ENCODE measurements at regions not wholly inside any gene's neighbourhood (a gene's known extent, or its start where the extent isn't known, plus 50 kb on each side); places are given as distances from the start of the nearest gene placed in this dataset.

GRCh38 chr2:117551858-117552257 lies 262.6 kb upstream of the DDX18 start:
- TF ChIP-seq POLR2AphosphoS5 (IDR thresholded peaks at IDR 0.05; ENCODE audit: low read depth) (no peak), ZNF331 (CRISPR knock-in tag; IDR thresholded peaks at IDR 0.05; ENCODE audit: low read depth) (no peak), CTCF (conservative IDR thresholded peaks at IDR 0.05; ENCODE audit: low read depth in 2 of 2) (0 out of 4 replicates have a peak, but pooled peaks of 1 of the 2 experiments have one; percentile 8), JUNB (IDR thresholded peaks at IDR 0.05; ENCODE audit: unreplicated experiment) (no peak)
- Mint-ChIP-seq H3K27me3 (ENCODE audit: insufficient read depth, low read depth, poor library complexity) (peaks cover 2% of the 10 kb centered on the region), H3K36me3 (ENCODE audit: low read depth) (0 out of 3 replicates have a peak, but pooled peaks cover 2% of the 10 kb centered on the region), H3K9me3 (no peaks in the 10 kb centered on the region; the same call in 2 of the 3 replicates), H3K27ac (no peak overlapping the region), H3K4me3 (no peak overlapping the region; the same call in 2 of the 3 replicates), H3K4me1 (peaks cover 52% of the 10 kb centered on the region)
- no peaks in the 10 kb centered on the region for H3K27me3 ChIP-seq (ENCODE audit: insufficient read depth)
- H3K36me3 ChIP-seq (ENCODE audit: insufficient read depth) = no peaks in the 10 kb centered on the region
- no peak overlapping the region for H3K4me3 ChIP-seq
- peaks cover 28% of the 10 kb centered on the region for H3K4me1 ChIP-seq (ENCODE audit: insufficient read depth)
- H3K27ac ChIP-seq (ENCODE audit: low read depth) = no peak overlapping the region
- H3F3A ChIP-seq (replicated peaks; ENCODE audit: low read depth) = no peaks in the 10 kb centered on the region
- ATAC-seq = peak; percentile 53
- H3K4me2 ChIP-seq = peak overlapping the region; percentile 37
- no peaks in the 10 kb centered on the region for H3K9me2 ChIP-seq (ENCODE audit: insufficient read depth)
- DNase-seq (ENCODE audit: low spot score) = peak; percentile 27
- no peaks in the 10 kb centered on the region for H4K20me1 ChIP-seq (replicated peaks; ENCODE audit: insufficient read depth)
- no peak overlapping the region for H2AFZ ChIP-seq
- H3K79me2 ChIP-seq (replicated peaks; ENCODE audit: insufficient read depth) = no peaks in the 10 kb centered on the region

DNA sequence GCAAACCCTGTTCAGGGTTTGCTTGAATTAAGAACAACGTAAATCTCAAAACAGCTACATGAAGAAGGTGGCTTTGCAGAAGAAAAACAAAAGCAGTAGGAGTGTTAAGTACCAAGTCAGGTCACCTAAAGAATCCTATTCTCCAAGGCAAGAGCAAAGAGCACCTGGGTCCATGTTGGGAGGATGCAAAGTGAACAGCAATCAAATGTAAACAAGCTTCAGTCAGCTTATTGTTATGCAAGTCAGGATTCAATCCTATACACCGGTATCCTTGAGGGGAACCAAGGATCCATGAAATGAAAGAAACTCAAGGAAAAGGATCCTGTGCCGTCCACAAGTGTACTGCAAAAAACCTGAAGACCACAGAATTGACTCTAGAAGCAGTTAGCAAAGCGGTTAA lies 261.0 kb upstream of the DDX18 start:
- H3K9me3 Mint-ChIP-seq = no peaks in the 10 kb centered on the region; the same call in 2 of the 3 replicates
- H3K4me2 ChIP-seq = peak overlapping the region; percentile 59
- H3K27me3 ChIP-seq (ENCODE audit: insufficient read depth) = no peaks in the 10 kb centered on the region
- peak; percentile 77 for DNase-seq (ENCODE audit: low spot score)
- no peaks in the 10 kb centered on the region for H3F3A ChIP-seq (replicated peaks; ENCODE audit: low read depth)
- H3K79me2 ChIP-seq (replicated peaks; ENCODE audit: insufficient read depth) = no peaks in the 10 kb centered on the region
- peak overlapping the region; percentile 34 for H3K27ac Mint-ChIP-seq
- H3K4me3 ChIP-seq = peak overlapping the region; percentile 22
- H3K27ac ChIP-seq (ENCODE audit: low read depth) = peak overlapping the region; percentile 84; the same call in 1 of the 2 replicates
- H3K36me3 ChIP-seq (ENCODE audit: insufficient read depth) = no peaks in the 10 kb centered on the region
- H3K4me1 ChIP-seq (ENCODE audit: insufficient read depth) = peaks cover 28% of the 10 kb centered on the region
- peaks cover 2% of the 10 kb centered on the region for H3K27me3 Mint-ChIP-seq (ENCODE audit: insufficient read depth, low read depth, poor library complexity)
- 0 out of 3 replicates have a peak, but pooled peaks cover 2% of the 10 kb centered on the region for H3K36me3 Mint-ChIP-seq (ENCODE audit: low read depth)
- H4K20me1 ChIP-seq (replicated peaks; ENCODE audit: insufficient read depth) = no peaks in the 10 kb centered on the region
- peak overlapping the region; percentile 38; the same call in 2 of the 3 replicates for H3K4me3 Mint-ChIP-seq
- H2AFZ ChIP-seq = no peak overlapping the region
- H3K4me1 Mint-ChIP-seq = peaks cover 57% of the 10 kb centered on the region
- no peaks in the 10 kb centered on the region for H3K9me2 ChIP-seq (ENCODE audit: insufficient read depth)
- ATAC-seq = peak; percentile 96
- TF ChIP-seq EZH2phosphoT487 (IDR thresholded peaks at IDR 0.05; ENCODE audit: unreplicated experiment) (no peak), POLR2AphosphoS5 (IDR thresholded peaks at IDR 0.05; ENCODE audit: low read depth) (no peak), NANOG (IDR thresholded peaks at IDR 0.05; ENCODE audit: borderline replicate concordance) (peak; percentile 85), CREB1 (CRISPR knock-in tag; IDR thresholded peaks at IDR 0.05; ENCODE audit: low read depth) (peak; percentile 49), ZNF331 (CRISPR knock-in tag; IDR thresholded peaks at IDR 0.05; ENCODE audit: low read depth) (no peak), EZH2 (IDR thresholded peaks at IDR 0.05; ENCODE audit: low read depth, unreplicated experiment) (no peak)
- TF ChIP-seq, protein P1, sequence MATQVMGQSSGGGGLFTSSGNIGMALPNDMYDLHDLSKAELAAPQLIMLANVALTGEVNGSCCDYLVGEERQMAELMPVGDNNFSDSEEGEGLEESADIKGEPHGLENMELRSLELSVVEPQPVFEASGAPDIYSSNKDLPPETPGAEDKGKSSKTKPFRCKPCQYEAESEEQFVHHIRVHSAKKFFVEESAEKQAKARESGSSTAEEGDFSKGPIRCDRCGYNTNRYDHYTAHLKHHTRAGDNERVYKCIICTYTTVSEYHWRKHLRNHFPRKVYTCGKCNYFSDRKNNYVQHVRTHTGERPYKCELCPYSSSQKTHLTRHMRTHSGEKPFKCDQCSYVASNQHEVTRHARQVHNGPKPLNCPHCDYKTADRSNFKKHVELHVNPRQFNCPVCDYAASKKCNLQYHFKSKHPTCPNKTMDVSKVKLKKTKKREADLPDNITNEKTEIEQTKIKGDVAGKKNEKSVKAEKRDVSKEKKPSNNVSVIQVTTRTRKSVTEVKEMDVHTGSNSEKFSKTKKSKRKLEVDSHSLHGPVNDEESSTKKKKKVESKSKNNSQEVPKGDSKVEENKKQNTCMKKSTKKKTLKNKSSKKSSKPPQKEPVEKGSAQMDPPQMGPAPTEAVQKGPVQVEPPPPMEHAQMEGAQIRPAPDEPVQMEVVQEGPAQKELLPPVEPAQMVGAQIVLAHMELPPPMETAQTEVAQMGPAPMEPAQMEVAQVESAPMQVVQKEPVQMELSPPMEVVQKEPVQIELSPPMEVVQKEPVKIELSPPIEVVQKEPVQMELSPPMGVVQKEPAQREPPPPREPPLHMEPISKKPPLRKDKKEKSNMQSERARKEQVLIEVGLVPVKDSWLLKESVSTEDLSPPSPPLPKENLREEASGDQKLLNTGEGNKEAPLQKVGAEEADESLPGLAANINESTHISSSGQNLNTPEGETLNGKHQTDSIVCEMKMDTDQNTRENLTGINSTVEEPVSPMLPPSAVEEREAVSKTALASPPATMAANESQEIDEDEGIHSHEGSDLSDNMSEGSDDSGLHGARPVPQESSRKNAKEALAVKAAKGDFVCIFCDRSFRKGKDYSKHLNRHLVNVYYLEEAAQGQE (IDR thresholded peaks at IDR 0.05; ENCODE audit: unreplicated experiment) = no peak
- TF ChIP-seq, protein P2, sequence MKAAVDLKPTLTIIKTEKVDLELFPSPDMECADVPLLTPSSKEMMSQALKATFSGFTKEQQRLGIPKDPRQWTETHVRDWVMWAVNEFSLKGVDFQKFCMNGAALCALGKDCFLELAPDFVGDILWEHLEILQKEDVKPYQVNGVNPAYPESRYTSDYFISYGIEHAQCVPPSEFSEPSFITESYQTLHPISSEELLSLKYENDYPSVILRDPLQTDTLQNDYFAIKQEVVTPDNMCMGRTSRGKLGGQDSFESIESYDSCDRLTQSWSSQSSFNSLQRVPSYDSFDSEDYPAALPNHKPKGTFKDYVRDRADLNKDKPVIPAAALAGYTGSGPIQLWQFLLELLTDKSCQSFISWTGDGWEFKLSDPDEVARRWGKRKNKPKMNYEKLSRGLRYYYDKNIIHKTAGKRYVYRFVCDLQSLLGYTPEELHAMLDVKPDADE (IDR thresholded peaks at IDR 0.05) = no peak
